Natural killer cell treated with Interleukin-12 subunit alpha and Interleukin-12 subunit beta and Interleukin-15 and Interleukin-18, amount 100 ng/mL, for 72 hours (primary cell): ENCODE measurements at regions not wholly inside any gene's neighbourhood (a gene's known extent, or its start where the extent isn't known, plus 50 kb on each side); places are given as distances from the start of the nearest gene placed in this dataset.
"Not testable (repeated sequence)": the region's sequence is repeated elsewhere in the genome, so short reads cannot be mapped to it uniquely, and the experiment has no call there.

Experiments used
- ATAC-seq, 2 donors: fragments of 150-1000 bp; cut with Tn5 transposase in 1 of 2; sonication (Bioruptor Pico), chemical (Tn5 transposase) in 1 of 2; 2 replicates each; pipeline ENCODE4 v1.10.0; 2021
- DNase-seq: peaks from one replicate; pipeline ENCODE4 v3.0.0; 2022; ENCODE audit warnings: low spot score
- H3K27ac Mint-ChIP-seq, 2 donors: 1 replicate in 1 of 2; 2 replicates in 1 of 2; pipeline ENCODE4 v1.8.0; 2022; ENCODE audit warnings: mixed read lengths in 2 of 2, mild to moderate bottlenecking in 1 of 2, moderate library complexity in 1 of 2
- H3K27me3 Mint-ChIP-seq, 2 donors: 1 replicate in 1 of 2; 2 replicates in 1 of 2; pipeline ENCODE4 v1.8.0; 2022; ENCODE audit warnings: mixed read lengths in 2 of 2
- H3K36me3 Mint-ChIP-seq: one replicate; pipeline ENCODE4 v1.8.0; 2022; ENCODE audit warnings: mixed read lengths
- H3K4me1 Mint-ChIP-seq, 2 donors: 1 replicate in 1 of 2; 2 replicates in 1 of 2; pipeline ENCODE4 v1.8.0; 2022; ENCODE audit warnings: low read depth in 2 of 2, mixed read lengths in 2 of 2, mild to moderate bottlenecking in 1 of 2
- H3K4me3 Mint-ChIP-seq: one replicate; pipeline ENCODE4 v1.8.0; 2022; ENCODE audit warnings: mixed read lengths
- H3K9me3 Mint-ChIP-seq: 2 replicates; pipeline ENCODE4 v1.8.0; 2022; ENCODE audit warnings: mixed read lengths

GRCh38 chr6:141403827-141404226, 728.9 kb upstream of the GJE1 start:
- DNase-seq (no peak), ATAC-seq (no peak)
- peaks cover under 1% of the 10 kb centered on the region for H3K9me3 Mint-ChIP-seq
- no peak overlapping the region for H3K4me3 Mint-ChIP-seq
- H3K4me1 Mint-ChIP-seq: peaks cover 5 to 6% of the 10 kb centered on the region in 2 donors
- no peaks in the 10 kb centered on the region for H3K27me3 Mint-ChIP-seq
- peaks cover 2% of the 10 kb centered on the region for H3K36me3 Mint-ChIP-seq
- no peak overlapping the region for H3K27ac Mint-ChIP-seq

DNA sequence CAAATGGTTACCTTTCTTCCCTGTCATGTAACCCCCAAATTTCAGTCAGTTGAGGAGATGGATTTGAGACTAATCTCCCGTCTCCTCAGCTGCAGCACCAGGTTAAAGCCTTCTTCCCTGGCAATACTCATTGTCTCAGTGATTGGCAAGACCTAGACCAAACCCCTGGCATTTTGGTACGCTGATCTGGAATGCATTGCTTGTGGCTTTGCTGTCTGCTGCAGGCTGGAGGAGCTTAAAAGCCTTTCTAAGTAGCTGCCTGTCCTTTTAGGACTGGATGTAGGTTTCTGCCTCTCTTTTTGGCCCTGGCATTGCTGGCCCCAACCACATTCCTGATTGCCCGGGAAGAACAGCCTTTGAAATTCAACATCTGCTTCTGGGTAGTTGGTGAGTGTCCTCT, 729.6 kb upstream of the GJE1 start:
- DNase-seq: no peak
- no peaks in the 10 kb centered on the region for H3K36me3 Mint-ChIP-seq
- no peak overlapping the region for H3K4me3 Mint-ChIP-seq
- ATAC-seq: no peak
- H3K27ac Mint-ChIP-seq: no peak overlapping the region
- H3K9me3 Mint-ChIP-seq: no peaks in the 10 kb centered on the region
- H3K4me1 Mint-ChIP-seq: peaks cover 5 to 6% of the 10 kb centered on the region in 2 donors
- H3K27me3 Mint-ChIP-seq: no peaks in the 10 kb centered on the region

- no peak overlapping the region for H3K4me3 Mint-ChIP-seq
- no peak for DNase-seq
- no peak for ATAC-seq
- no peaks in the 10 kb centered on the region for H3K36me3 Mint-ChIP-seq
- no peaks in the 10 kb centered on the region for H3K27me3 Mint-ChIP-seq
- H3K4me1 Mint-ChIP-seq: peaks cover 5 to 6% of the 10 kb centered on the region in 2 donors
- H3K27ac Mint-ChIP-seq: no peak overlapping the region
- H3K9me3 Mint-ChIP-seq: no peaks in the 10 kb centered on the region
These were observed 730.2 kb upstream of the GJE1 start for GRCh38 chr6:141402489-141402888.

DNA sequence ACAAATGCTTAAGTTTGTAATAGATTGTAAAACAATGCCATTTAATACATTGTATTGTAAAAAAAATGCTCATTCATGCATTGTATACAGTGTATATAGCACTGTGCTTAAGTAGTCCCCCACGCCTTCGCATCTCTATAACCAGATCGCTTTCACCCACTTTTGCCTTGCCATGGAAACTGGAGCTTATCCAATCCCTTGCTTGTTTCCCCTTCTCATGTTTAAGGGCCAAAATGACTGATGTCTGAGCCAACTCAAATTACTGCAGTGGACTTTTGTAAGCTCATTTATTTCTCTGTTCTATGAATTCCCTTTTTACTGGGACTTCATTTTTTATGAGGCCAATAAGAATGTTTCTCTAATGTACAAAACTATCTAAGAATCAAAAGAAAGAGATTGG, 730.9 kb upstream of the GJE1 start:
- no peaks in the 10 kb centered on the region for H3K27me3 Mint-ChIP-seq
- peaks cover 5 to 6% of the 10 kb centered on the region in 2 donors for H3K4me1 Mint-ChIP-seq
- no peak for DNase-seq
- no peak for ATAC-seq
- H3K4me3 Mint-ChIP-seq: no peak overlapping the region
- no peak overlapping the region for H3K27ac Mint-ChIP-seq
- H3K36me3 Mint-ChIP-seq: no peaks in the 10 kb centered on the region
- no peaks in the 10 kb centered on the region for H3K9me3 Mint-ChIP-seq

DNA sequence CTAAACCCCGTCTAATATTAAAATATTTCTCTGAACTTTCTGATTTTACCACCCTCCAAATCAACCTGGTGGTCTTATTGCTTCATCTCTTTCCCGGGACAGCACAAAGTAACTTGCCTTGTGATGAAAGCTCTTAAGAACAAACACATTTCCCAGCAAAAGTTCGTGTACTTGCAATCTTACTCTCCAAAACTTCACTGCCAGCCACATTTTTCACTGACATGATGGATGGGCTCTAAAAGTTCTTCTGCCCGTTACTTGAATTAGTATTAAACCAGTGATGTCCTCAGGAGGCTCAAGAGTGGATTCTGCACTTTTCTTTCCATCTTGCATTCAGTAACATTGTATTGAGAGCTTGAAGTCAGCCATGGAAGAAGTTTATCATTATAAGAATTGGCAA, 731.6 kb upstream of the GJE1 start:
- no peak overlapping the region for H3K27ac Mint-ChIP-seq
- H3K36me3 Mint-ChIP-seq: no peaks in the 10 kb centered on the region
- H3K9me3 Mint-ChIP-seq: no peaks in the 10 kb centered on the region
- DNase-seq (no peak), ATAC-seq (no peak)
- H3K27me3 Mint-ChIP-seq: no peaks in the 10 kb centered on the region
- H3K4me1 Mint-ChIP-seq: peaks cover 5 to 6% of the 10 kb centered on the region in 2 donors
- no peak overlapping the region for H3K4me3 Mint-ChIP-seq

- Mint-ChIP-seq H3K4me3 (no peak overlapping the region), H3K4me1 (peaks cover 5 to 6% of the 10 kb centered on the region in 2 donors), H3K9me3 (no peaks in the 10 kb centered on the region), H3K27me3 (no peaks in the 10 kb centered on the region), H3K36me3 (no peaks in the 10 kb centered on the region), H3K27ac (no peak overlapping the region)
- no peak for ATAC-seq
- no peak for DNase-seq
These were observed 733.8 kb upstream of the GJE1 start for GRCh38 chr6:141398949-141399348.

DNA sequence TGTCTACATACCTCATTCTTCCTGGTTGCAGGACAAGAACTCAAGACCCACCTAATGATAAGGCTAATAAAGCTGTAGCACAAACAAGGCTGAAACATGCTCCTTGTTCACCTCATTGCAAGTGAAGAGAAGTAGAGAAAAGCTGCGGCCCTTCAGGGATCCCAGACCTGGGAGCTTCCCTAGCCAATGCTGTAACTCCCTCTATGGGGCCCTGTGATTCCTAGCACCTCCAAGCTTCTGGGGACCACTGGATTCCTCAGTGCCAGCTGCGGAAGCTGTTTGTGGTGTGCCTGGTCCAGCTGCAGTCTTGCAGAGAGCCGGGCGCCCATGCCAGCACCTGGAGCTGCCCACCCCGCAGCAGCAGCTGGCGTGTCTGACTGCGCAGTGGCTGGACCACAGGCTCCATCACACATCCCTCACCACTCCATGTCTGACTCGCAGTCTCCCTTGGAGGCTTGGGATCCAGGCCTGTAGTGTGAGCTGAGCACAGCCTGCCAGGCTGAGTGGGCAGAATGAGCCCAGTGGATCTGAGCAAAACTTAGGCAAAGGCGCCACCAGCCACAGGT, 737.2 kb upstream of the GJE1 start:
- ATAC-seq (peak in 1 of 2 donors; percentile 31), DNase-seq (no peak)
- H3K4me3 Mint-ChIP-seq: no peak overlapping the region
- no peaks in the 10 kb centered on the region for H3K9me3 Mint-ChIP-seq
- peaks cover 2 to 13% of the 10 kb centered on the region in 2 donors for H3K27me3 Mint-ChIP-seq
- H3K4me1 Mint-ChIP-seq: no peaks in the 10 kb centered on the region
- no peaks in the 10 kb centered on the region for H3K36me3 Mint-ChIP-seq
- H3K27ac Mint-ChIP-seq: no peak overlapping the region

GRCh38 chr6:141394565-141395051, 738.1 kb upstream of the GJE1 start:
- Mint-ChIP-seq H3K27me3 (peaks cover 2 to 13% of the 10 kb centered on the region in 2 donors), H3K4me3 (no peak overlapping the region), H3K27ac (no peak overlapping the region), H3K36me3 (no peaks in the 10 kb centered on the region), H3K4me1 (no peaks in the 10 kb centered on the region), H3K9me3 (no peaks in the 10 kb centered on the region)
- no peak for DNase-seq
- peak; percentile 43 to 57 for ATAC-seq

- H3K27ac Mint-ChIP-seq: no peak overlapping the region
- H3K36me3 Mint-ChIP-seq: no peaks in the 10 kb centered on the region
- DNase-seq (no peak), ATAC-seq (peak in 1 of 2 donors; percentile 24)
- H3K27me3 Mint-ChIP-seq: peaks cover 2 to 13% of the 10 kb centered on the region in 2 donors
- H3K4me1 Mint-ChIP-seq: no peaks in the 10 kb centered on the region
- H3K9me3 Mint-ChIP-seq: no peaks in the 10 kb centered on the region
- H3K4me3 Mint-ChIP-seq: no peak overlapping the region
These were observed 738.6 kb upstream of the GJE1 start for GRCh38 chr6:141394125-141394536.

- no peak for ATAC-seq
- peaks cover 2 to 13% of the 10 kb centered on the region in 2 donors for H3K27me3 Mint-ChIP-seq
- no peaks in the 10 kb centered on the region for H3K9me3 Mint-ChIP-seq
- no peak overlapping the region for H3K4me3 Mint-ChIP-seq
- no peaks in the 10 kb centered on the region for H3K36me3 Mint-ChIP-seq
- H3K27ac Mint-ChIP-seq: no peak overlapping the region
- DNase-seq: no peak
- H3K4me1 Mint-ChIP-seq: no peaks in the 10 kb centered on the region
These were observed 739.2 kb upstream of the GJE1 start for GRCh38 chr6:141393405-141394124.

DNA sequence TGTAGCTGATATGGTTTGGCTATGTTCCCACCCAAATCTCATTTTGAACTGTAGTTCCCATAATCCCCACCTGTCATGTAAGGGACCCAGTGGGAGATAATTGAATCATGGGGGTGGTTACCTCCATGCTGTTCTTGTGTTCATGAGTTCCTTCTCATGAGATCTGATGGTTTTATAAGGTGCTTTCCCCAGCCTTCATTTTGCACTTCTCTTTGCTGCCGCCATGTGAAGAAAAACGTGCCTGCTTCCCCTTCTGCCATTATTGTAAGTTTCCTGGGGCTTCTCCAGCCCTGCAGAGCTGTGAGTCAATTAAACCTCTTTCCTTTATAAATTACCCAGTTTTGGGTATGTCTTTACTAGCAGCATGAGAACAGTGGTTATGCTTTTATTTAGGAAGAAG, 741.6 kb upstream of the GJE1 start:
- H3K27ac Mint-ChIP-seq, H3K4me1 Mint-ChIP-seq, H3K9me3 Mint-ChIP-seq, H3K4me3 Mint-ChIP-seq, ATAC-seq, DNase-seq, H3K36me3 Mint-ChIP-seq: not testable (repeated sequence)
- H3K27me3 Mint-ChIP-seq: peaks cover 2 to 20% of the 10 kb centered on the region in 2 donors

DNA sequence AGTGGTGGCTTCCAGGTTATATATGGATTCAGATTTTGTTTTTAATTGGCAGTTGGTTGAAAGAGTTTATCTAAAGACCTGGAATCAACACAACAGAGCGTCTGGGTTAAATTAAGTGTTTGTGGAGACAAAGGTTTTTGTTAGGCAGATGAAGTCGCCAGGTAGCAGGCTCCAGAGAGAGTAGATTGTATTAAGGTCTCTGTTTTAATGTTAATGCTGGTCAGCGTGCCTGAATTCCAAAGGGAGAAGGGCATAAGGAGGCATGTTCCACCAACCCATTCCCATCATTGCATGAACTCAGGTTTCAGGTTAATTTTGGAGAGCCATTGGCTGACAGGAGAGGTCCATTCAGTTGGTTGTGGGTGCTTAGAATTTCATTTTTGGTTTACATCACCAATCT, 744.1 kb upstream of the GJE1 start:
- Mint-ChIP-seq H3K4me3 (no peak overlapping the region), H3K4me1 (no peaks in the 10 kb centered on the region), H3K27me3 (peaks cover 2 to 18% of the 10 kb centered on the region in 2 donors), H3K36me3 (no peaks in the 10 kb centered on the region), H3K27ac (no peak overlapping the region), H3K9me3 (no peaks in the 10 kb centered on the region)
- no peak for ATAC-seq
- no peak for DNase-seq

DNA sequence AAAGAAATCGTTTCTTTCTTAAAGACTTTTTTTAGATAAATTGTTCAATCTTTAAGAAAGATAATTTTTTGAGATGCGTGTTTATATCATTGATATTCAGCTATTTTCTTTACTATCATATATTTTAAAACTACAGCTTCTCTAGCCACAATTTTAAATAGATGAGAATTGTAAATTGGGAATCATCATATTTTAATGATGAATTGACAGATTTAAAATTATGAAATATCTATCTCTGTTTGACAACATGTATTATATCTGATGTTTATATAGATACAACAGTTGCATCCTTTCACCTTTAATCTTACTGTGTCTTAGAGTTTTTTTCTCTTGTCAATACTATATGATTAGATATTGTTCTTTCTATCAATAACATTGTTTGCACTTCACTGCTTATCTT, 762.3 kb upstream of the GJE1 start:
- ATAC-seq: no peak
- Mint-ChIP-seq H3K9me3 (no peaks in the 10 kb centered on the region), H3K27ac (no peak overlapping the region), H3K27me3 (peaks cover 0 to 7% of the 10 kb centered on the region in 2 donors), H3K4me1 (no peaks in the 10 kb centered on the region), H3K36me3 (no peaks in the 10 kb centered on the region), H3K4me3 (no peak overlapping the region)
- no peak for DNase-seq

GRCh38 chr6:141366796-141367195, 765.9 kb upstream of the GJE1 start:
- not testable (repeated sequence) for H3K36me3 Mint-ChIP-seq, ATAC-seq, H3K4me1 Mint-ChIP-seq, H3K9me3 Mint-ChIP-seq, DNase-seq, H3K27ac Mint-ChIP-seq, H3K4me3 Mint-ChIP-seq
- H3K27me3 Mint-ChIP-seq: peaks cover 4 to 13% of the 10 kb centered on the region in 2 donors
